ENCODE measurements at regions not wholly inside any gene's neighbourhood (a gene's known extent, or its start where the extent isn't known, plus 50 kb on each side); places are given as distances from the start of the nearest gene placed in this dataset.
"Not testable (repeated sequence)": the region's sequence is repeated elsewhere in the genome, so short reads cannot be mapped to it uniquely, and the experiment has no call there.

DNA sequence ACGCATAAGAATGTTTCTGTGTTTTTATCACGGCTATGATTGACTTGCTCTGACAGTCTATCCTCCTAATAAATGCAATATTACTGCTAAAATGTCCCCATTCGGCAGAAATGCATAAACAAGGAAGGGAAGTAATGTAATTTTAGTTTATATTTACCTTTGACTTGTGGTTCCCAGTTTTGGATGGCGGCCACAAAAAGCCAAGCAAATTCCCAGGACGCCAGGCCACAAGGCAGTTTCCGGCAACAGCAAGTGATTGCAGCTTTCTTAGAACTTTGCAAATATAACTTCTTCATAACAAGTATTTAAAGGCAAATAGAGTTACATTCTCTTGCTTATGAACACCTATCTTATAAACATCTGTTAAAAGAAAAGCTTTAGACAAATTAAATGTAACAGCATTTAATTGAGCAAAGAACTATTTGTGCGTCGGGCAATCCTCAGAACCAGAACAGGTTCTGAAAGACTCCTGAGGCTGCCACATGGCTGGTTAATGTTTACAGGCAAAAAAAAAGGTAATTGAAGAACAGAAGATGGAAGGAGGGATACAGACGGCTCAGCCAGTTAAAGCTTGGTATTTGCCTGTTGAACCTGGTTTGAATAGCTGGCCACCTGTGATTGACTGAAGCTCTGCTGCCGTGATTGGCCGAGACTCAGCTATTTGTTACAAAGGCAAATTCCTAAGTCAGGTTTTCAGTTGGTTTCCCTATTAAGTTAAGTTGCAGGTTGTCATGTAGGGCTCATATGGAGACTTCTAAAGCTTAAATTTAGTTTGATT, 80.8 kb downstream of the C21orf91 start:
- ATAC-seq (no peak), DNase-seq (ENCODE audit: missing footprints) (no peak)
- intact Hi-C loops (cut with DNase I): no loop called here

DNA sequence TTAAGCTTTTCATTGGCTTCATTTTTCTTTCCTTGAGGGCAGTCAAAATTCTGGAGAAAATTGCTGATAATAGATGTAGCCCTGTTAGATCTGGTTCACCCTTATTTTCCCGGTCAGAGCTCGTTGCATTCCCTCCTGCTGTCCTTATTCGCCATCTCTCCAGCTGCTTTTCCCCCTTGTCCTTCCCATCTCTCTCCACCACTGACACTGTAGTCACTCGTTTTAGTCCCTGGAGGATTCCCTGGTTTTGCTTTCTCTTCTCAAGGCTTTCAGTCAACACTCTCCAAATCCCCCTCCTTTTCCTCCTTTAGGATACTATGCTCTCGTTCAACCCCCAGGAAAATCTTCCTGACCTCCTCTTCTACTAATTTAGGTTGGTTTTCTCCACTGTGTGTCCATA, 83.1 kb downstream of the C21orf91 start:
- intact Hi-C loops (cut with DNase I): no loop called here
- DNase-seq (ENCODE audit: missing footprints) (no peak), ATAC-seq (no peak)

DNA sequence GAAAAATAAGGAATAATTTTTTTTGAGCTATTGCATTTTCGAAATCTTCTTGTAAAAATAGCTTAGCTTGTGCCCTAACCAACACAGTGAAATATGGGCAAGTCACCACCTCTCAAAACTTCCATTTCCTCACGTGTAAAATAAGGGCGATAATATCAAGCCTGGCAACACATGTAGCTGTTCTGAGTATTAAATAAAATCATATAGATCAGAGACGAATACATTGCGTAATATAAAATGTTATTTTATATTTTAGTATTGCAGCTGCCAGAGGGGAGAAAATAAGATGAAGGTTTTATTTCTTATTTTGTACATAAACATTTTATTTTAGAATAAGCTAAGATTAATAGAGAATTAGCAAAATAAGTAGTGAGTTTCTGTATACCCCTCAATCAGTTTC, 85.9 kb downstream of the C21orf91 start:
- no peak for ATAC-seq
- no peak for DNase-seq (ENCODE audit: missing footprints)
- intact Hi-C loops (cut with DNase I): no loop called here

DNA sequence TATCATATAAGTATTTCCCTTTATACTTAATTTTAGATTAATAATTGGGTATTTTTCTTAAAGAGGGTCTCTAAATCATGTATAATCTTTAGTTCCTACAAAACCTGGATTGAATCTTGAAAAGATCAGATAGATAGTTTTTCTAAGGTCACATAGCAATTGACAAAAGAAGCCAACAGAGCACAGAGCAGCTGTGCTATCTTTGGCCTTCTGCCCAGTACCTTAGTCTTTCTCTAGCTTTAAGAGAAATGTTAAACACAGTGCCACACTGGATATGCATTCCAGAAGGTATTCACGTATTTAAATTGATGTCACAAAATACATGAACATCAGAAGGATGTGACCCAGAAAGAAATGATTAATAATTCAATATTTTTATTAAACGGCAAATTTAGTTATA, 86.8 kb downstream of the C21orf91 start:
- intact Hi-C loops (cut with DNase I): no loop called here
- DNase-seq (ENCODE audit: missing footprints): no peak
- no peak for ATAC-seq

DNA sequence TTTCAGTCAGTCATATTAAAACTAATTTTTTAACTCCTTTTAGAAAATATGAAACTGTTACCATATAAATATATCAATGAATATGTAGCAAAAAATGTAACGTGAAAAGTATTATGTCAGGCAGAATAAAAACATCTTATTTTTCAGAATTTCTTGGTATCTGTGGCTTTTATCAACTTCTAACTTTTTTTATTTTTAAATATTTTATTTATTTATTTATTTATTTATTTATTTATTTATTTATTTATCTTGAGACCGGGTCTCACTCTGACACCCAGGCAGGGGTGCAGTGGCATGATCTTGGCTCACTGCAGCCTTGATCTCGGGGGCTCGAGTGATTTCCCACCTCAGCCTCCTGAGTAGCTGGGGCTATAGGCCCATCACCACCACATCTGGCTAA, 87.6 kb downstream of the C21orf91 start:
- no peak for ATAC-seq
- intact Hi-C loops (cut with DNase I): no loop called here

DNA sequence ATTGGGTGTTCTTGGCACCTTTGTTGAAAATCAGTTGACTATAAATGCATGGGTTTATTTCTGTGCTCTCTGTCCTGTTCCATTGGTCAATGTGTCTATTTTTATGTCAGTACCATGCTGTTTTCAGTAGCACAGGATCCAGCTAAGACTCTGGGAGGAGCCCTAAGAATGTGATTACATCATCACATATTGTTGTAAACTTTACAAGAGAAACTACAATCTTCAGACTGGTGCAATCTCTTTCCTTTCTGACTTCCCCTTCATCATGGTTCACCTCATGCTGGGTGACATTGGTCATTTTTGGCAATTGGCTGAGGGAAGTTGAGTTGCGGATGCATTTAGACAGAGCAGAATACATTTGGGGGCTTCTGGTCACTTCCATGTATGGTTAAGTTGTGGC, 88.4 kb downstream of the C21orf91 start:
- no peak for DNase-seq (ENCODE audit: missing footprints)
- ATAC-seq: peak; percentile 46
- intact Hi-C loops (cut with DNase I): no loop called here

More for the DNA sequence above, 87.6 kb downstream of the C21orf91 start:
- no peak for DNase-seq (ENCODE audit: missing footprints)

DNA sequence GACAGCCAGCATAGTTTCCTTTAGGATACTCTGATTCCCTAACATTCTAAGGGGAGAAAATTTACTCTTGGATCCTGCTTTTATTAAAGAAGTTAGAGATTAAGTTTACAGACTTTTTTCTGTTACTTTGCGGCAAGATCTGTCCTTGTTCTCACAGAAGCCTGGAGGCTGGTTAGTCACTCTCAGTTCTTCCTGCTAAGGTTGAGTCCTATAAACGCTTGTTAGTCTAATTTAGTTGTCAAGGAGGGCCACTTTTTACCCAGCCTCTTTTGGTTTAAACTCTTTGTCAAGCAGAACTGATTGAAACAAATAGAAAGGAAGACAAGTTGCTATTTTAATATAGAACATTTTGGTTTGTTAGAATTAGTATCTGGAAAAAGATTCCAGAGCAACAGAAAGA, 89.7 kb downstream of the C21orf91 start:
- no peak for ATAC-seq
- intact Hi-C loops (cut with DNase I): no loop called here
- no peak for DNase-seq (ENCODE audit: missing footprints)

DNA sequence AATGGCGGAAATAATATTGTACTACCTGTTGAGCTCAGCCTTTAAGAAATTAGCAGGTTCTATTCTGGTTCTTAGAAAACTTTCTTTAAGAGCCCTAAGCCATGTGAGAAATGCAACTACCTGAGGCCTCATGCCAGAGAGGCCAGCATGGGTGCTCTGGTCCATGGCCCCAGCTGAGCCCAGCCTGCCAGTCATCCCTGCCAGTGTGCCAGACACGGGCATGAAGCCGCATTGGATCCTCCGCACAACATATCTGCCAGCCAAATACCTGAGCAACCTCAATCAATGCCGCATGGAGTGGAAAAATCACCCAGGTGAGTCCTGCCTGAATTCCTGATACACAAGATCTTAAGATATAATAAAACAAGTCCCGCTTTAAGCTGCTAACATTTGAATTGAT, 91.8 kb downstream of the C21orf91 start:
- no peak for ATAC-seq
- intact Hi-C loops (cut with DNase I): no loop called here
- DNase-seq (ENCODE audit: missing footprints): no peak

DNA sequence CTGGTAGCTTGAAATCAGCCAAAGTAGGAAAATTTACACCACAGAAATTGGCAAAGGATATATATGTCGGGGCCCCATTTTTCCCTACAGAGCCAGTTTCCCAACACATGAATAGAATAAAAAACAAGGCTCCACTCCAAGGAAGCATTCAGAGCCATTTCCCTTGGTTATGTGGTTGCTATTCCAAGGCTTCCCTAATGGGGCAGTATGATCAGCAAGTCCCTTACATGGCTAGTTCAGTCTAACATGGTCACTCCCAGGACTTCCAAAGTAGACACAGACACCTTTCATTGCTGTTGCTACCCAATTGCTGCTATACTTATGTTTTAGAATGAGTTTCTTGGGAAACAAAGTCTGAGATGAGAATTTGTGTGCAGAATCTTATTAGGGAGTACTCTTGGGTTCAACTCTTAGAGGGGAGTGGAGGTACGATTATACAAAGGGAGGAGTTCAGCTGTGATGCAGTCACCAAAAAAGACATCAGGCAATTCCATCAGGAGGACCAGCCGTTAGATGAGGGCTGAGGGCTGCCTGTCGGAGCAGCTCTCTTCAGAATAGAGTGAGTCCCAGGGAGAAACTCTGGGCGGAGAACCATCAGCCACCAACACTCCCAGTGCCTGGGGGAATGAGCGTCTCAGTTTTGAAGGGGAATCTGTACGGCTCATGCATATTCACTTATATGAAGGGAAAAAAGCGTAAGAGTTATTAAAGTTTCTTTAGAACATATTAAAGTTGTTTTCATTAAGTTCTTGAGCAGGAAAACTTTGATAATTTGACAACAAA, 92.9 kb downstream of the C21orf91 start:
- no peak for ATAC-seq
- no peak for DNase-seq (ENCODE audit: missing footprints)
- intact Hi-C loops (cut with DNase I): no loop called here

DNA sequence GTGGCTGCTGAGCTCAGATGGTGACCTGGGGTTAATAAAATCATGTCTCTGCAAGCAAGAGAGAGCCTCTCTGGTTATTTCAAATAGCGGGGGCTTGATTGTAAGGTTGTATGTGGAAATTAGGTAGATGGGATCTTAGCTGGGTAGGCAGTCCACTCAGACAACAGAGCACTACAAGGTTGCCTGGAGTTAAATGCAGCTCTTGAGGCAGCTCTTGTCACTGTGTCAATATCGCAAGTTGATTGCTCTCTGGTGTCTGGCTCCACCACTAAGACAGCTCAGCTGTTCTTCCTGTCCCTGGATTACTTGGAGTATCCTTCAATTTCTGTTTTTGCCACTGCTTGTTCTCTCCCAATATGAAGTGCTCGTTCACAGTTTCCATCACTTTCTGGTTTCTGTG, 93.8 kb downstream of the C21orf91 start:
- no peak for ATAC-seq
- intact Hi-C loops (cut with DNase I): no loop called here
- no peak for DNase-seq (ENCODE audit: missing footprints)

DNA sequence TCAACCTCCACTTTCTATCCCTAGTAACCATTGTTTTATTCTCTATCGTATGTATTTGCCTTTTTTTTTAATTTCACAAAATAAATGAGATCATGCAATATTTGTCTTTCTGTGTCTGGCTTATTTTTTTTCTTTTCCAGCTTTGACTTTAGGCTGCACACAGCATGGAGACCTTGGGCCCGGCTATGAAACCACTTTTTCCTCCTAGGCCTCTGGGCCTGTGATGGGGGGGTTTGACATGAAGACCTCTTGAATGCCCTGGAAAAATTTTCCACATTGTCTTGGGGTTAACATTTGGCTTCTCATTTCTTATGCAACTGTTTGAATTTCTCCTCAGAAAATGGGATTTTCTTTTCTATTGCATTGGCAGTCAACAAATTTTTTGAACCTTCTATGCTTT, 100.2 kb upstream of the BTG3 start:
- ATAC-seq: no peak
- no peak for DNase-seq (ENCODE audit: missing footprints)
- intact Hi-C loops (cut with DNase I): no loop called here

DNA sequence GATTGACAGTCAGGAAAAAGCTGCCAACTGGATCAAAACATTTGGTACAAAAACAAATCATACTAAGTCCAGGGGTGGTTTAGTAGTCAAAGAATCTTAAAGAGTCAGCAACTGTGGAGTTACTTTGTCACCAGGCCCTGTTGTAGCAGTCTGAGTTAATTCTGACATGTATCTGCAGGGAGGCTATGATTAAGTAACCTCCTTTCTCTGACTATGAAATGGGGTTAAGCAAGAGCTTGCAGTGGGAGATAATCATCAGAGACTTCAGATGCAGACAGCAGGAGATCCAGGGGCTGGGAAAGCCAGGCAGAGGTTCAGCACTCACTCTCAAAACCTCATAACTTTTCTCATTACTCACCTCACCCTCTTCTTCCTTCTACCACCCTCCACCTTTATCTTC, 99.2 kb upstream of the BTG3 start:
- intact Hi-C loops (cut with DNase I): no loop called here
- ATAC-seq: no peak
- no peak for DNase-seq (ENCODE audit: missing footprints)

DNA sequence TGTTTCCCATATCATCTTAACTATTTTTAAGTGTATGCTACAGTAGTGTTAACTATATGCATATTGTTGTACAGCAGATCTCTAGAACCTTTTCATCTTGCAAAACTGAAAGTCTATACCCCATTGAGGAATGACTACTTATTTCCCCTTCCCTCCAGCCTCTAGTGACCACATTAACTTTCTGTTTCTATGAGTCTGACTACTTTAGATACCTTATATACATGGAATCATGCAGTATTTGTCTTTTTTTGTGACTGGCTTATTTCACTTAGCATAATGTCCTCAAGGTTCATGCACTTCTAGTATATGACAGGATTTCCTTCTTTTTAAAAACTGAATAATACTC, 96.5 kb upstream of the BTG3 start:
- ATAC-seq (no peak), DNase-seq (ENCODE audit: missing footprints) (no peak)
- intact Hi-C loops (cut with DNase I): no loop called here

DNA sequence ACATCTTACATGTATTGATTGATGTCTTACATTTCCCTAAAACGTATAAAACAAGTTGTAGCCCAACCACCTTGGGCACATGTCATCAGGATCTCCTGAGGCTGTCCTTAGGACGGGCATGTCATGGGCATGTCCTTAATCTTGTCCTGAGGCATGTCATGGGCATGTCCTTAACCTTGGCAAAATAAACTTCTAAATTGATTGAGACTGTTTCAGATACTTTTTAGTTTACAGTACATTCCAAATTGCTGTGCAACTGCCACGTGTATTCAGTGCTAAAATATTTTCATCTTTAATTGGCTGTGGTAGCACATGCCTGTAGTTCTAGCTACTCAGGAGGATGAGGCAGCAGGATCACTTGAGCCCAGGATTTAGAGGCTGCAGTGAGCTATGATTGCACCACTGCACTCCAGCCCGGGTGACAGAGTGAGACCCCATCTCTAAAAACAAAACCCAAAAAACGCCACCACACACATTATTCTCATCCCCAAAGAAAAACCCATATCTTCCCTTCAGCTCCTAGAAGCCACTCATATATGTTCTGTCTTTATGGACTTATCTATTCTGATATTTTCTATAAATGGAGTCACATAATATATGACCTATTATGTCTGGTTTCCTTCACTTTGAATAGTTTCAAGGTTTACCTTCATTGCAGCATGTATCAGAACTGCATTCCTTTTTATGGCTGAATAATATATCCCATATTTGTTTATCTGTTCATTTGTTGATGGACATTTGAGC, 96.0 kb upstream of the BTG3 start:
- no peak for ATAC-seq
- intact Hi-C loops (cut with DNase I): no loop called here
- DNase-seq (ENCODE audit: missing footprints): no peak

DNA sequence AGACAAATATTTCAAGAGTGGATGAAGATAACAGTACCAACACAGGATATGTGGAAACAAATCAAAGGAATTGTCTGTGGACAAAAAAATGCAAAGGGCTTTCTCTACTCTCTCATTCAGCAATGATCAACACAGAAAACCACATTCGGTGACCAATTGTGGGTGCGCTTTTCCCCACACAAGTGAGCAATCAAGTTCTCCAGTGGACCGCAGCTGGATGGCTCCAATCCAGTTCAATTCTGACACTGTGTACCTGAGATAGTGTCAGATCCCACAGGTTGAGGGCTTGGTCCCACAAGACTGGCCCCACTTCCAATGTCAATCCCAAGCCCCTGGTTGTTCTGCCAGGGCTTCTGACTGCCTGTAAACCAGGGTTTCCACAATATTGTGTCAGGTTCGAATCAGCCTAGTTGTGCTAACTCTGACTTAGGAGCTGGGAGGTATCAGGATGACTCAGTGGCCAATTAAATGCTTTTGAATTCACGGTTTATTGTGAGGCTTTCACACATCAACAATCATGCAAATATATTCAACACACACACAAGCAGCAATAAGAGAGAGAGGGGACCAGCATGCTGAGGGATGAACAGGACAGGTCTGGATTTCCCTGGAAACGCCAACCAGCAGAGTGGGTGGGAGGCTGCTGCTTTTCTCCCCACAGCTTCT, 87.0 kb upstream of the BTG3 start:
- intact Hi-C loops (cut with DNase I): no loop called here
- ATAC-seq: no peak

DNA sequence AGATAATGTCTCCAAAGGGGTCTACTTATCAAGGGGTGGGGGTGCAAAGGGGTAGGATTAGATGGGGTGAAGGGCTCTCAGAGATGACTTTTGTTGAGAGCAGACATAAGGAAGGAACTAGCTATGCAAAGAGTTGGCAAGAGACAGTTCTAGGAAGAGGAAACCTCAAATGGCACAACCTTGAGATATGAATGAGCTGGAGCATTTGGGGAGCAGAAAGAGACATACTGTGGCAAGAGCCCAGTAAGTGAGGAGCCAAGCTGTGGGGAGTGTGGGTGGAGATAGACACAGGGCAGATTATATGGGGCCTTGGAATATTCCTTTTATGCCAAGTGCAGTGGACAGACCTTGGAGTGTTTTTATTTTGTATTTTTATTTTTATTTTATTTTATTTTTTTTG, 84.8 kb upstream of the BTG3 start:
- ATAC-seq (no peak), DNase-seq (ENCODE audit: missing footprints) (no peak)
- intact Hi-C loops (cut with DNase I): no loop called here

More for the DNA sequence above, 87.0 kb upstream of the BTG3 start:
- no peak for DNase-seq (ENCODE audit: missing footprints)

DNA sequence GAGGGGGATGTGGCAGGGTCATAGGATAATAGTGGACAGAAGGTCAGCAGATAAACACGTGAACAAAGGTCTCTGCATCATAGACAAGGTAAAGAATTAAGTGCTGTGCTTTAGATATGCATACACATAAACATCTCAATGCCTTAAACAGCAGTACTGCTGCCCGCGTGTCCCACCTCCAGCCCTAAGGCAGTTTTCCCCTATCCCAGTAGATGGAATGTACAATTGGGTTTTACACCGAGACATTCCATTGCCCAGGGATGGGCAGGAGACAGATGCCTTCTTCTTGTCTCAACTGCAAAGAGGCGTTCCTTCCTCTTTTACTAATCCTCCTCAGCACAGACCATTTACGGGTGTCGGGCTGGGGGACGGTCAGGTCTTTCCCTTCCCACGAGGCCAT, 81.7 kb upstream of the BTG3 start:
- DNase-seq (ENCODE audit: missing footprints); intact Hi-C loops (cut with DNase I); ATAC-seq: not testable (repeated sequence)

DNA sequence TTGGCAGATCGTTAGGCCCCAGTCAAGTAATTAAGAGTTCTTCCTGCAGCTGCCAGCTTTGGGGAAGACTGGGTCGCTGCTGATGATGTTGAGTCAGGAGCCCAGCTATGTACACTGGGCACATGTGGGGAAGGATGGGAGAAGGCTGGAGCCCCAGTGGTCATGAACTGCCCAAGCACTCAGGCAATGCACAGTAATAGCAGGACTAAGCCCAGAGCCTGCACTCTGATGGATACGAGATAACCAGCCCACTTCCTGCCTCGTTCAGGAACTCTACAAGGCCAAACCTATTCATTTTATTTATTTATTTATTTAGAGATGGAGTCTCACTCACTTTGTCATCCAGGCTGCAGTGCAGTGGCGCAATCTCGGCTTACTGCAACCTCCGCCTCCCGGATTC, 81.1 kb upstream of the BTG3 start:
- intact Hi-C loops (cut with DNase I): no loop called here
- ATAC-seq (no peak), DNase-seq (ENCODE audit: missing footprints) (no peak)

DNA sequence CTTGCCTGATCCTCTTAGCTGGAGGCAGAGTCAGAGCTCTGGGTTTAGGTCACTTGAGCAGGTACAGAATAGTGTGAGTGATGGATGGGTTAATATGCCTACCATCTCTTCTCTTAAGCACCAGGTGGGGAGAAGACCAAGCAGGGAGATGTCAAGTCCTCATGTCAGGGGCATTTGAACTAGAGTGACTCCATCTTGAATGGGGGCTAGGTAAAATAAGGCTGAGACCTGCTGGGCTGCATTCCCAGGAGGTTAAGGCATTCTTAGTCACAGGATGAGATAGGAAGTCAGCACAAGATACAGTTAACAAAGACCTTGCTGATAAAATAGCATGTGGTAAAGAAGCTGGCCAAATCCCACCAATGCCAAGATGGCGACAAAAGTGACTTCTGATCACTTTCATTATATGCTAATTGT, 77.4 kb upstream of the BTG3 start:
- intact Hi-C loops (cut with DNase I): no loop called here
- ATAC-seq (no peak), DNase-seq (ENCODE audit: missing footprints) (no peak)

Data from Right ventricle myocardium inferior (tissue), 1 donor.